PC-3 (cell line): ENCODE measurements at regions not wholly inside any gene's neighbourhood (a gene's known extent, or its start where the extent isn't known, plus 50 kb on each side); places are given as distances from the start of the nearest gene placed in this dataset.
"Not testable (repeated sequence)": the region's sequence is repeated elsewhere in the genome, so short reads cannot be mapped to it uniquely, and the experiment has no call there.

Source experiments
- CTCF ChIP-seq: fragments of 300-600 bp; sonication (generic); conservative IDR thresholded peaks from 2 replicates; pipeline ENCODE4 v1.5.1; 2017; ENCODE audit warnings: antibody characterized with exemption, low read depth, mild to moderate bottlenecking, low read length
- EZH2phosphoT487 ChIP-seq: fragments of 300-600 bp; sonication (generic); IDR thresholded peaks from 2 replicates; pipeline ENCODE4 v1.6.1; 2018; ENCODE audit warnings: mild to moderate bottlenecking, antibody characterized with exemption, low read length, borderline replicate concordance

GRCh38 chr16:21376196-21376899, 98.3 kb upstream of the CRYM start:
- TF ChIP-seq EZH2phosphoT487, CTCF: not testable (repeated sequence)
